Esophagus (tissue), 2 donors: ENCODE measurements at regions not wholly inside any gene's neighbourhood (a gene's known extent, or its start where the extent isn't known, plus 50 kb on each side); places are given as distances from the start of the nearest gene placed in this dataset.

ENCODE experiments used
- H3K27ac ChIP-seq, 2 donors: one replicate each; pipeline ENCODE4 v1.5.1; 2013; ENCODE audit warnings: low read depth in 2 of 2, mild to moderate bottlenecking in 2 of 2, inconsistent platforms in 1 of 2, low read length in 1 of 2, moderate library complexity in 1 of 2
- H3K27me3 ChIP-seq, 2 donors: one replicate each; pipeline ENCODE4 v1.6.1; 2013; ENCODE audit warnings: low read length in 2 of 2, control low read depth in 1 of 2, mild to moderate bottlenecking in 1 of 2; ENCODE audit not compliant: insufficient read depth in 2 of 2, control insufficient read depth in 1 of 2
- H3K36me3 ChIP-seq, 2 donors: one replicate each; pipeline ENCODE4 v1.6.1; 2013; ENCODE audit warnings: low read length in 1 of 2; ENCODE audit not compliant: control insufficient read depth in 2 of 2, insufficient read depth in 2 of 2
- H3K4me1 ChIP-seq, 2 donors: one replicate each; pipeline ENCODE4 v1.6.1; 2013; ENCODE audit warnings: low read length in 1 of 2; ENCODE audit not compliant: control insufficient read depth in 2 of 2, insufficient read depth in 2 of 2
- H3K4me3 ChIP-seq, 2 donors: one replicate each; pipeline ENCODE4 v1.5.1; 2013; ENCODE audit warnings: low read length in 2 of 2, mild to moderate bottlenecking in 2 of 2, low read depth in 1 of 2, moderate library complexity in 1 of 2
- H3K9me3 ChIP-seq, 2 donors: one replicate each; pipeline ENCODE4 v1.6.1; 2013; ENCODE audit warnings: mild to moderate bottlenecking in 2 of 2, low read depth in 1 of 2, low read length in 1 of 2, moderate library complexity in 1 of 2; ENCODE audit not compliant: control insufficient read depth in 2 of 2, insufficient read depth in 1 of 2
- whole genome bisulfite sequencing, 2 donors: extraction: QIAGEN DNeasy Blood & Tissue Kit; methylation state at CpG; one replicate each; pipeline ENCODE4 v1.1.7; 2013; 5-methylcytosine and 5-hydroxymethylcytosine counted together
- donor health status: healthy with polysubstance abuse.
- donor health status: Bipolar disorder and iron deficiency.

DNA sequence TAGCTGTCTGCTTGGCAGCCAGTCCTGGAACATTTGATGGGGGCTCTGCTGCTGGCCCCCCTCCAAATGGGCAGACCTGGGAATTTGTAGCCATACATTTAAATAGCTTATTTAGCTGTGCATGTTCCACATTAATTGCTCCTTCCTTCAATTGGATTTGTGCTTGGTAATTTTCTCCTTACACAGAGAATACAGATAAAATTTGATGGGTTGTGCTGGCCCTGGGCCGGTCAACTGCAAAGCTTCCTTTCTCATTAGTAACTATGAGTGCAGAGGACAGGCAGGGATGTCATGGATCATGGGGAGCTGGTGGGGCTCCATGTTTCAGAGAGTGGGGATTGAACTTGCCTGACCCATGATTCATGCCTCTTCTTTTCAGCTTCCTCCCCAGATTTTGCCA, 201.5 kb upstream of the GHITM start:
- Histone ChIP-seq H3K4me3 (no peak overlapping the region), H3K4me1 (no peaks in the 10 kb centered on the region), H3K9me3 (no peaks in the 10 kb centered on the region), H3K27me3 (no peaks in the 10 kb centered on the region), H3K27ac (no peak overlapping the region), H3K36me3 (no peaks in the 10 kb centered on the region)
- 69 to 80% methylated on average over 1 of the region's 1 CpG for WGBS, 2 donors

DNA sequence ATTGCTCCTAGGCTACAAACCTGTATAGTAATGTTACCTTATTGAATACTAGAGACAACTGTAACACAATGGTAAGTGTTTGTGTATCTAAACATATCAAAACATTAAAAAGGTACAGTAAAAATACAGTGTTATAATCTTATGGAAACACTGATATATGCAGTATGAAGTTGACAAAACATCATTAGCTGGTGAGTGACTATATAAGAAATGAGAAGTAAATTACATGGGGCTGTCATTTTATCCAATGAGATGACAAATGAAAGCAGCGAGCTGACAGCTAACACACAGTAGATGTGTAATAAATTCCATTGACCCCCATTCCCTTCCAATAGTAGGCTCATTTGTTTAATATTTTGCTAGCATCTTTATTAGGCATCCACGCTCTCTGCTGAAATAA, 198.1 kb upstream of the GHITM start:
- WGBS, 2 donors = 74 to 75% methylated on average over 2 of the region's 2 CpGs

DNA sequence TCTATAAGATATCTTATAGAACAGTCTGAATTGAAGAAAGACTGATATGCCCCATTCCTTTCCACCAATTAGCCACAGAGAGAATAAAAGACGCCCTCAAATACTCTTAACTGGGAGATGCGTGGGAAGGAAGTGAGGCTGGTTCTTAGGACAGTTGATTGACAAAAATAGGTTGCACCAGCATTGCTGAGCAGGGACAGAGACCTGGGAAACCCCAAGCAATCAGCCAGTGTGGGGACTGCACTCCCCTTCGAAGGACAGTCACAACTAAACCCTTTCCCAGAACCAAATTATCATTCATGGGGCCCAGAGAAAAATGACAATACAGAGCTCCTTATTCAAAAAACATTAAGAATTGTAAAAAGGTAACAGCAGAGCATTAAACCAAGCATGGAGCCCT, 196.9 kb upstream of the GHITM start:
- no peak overlapping the region for H3K4me3 ChIP-seq

More for the DNA sequence above, 198.1 kb upstream of the GHITM start:
- no peaks in the 10 kb centered on the region for H3K4me1 ChIP-seq
- no peak overlapping the region for H3K27ac ChIP-seq
- H3K4me3 ChIP-seq = no peak overlapping the region
- no peaks in the 10 kb centered on the region for H3K27me3 ChIP-seq
- H3K36me3 ChIP-seq = no peaks in the 10 kb centered on the region
- H3K9me3 ChIP-seq = no peaks in the 10 kb centered on the region

GRCh38 chr10:83943049-83943448, 196.3 kb upstream of the GHITM start:
- 70 to 73% methylated on average over 5 of the region's 5 CpGs for WGBS, 2 donors
- Histone ChIP-seq H3K36me3 (no peaks in the 10 kb centered on the region), H3K4me1 (no peaks in the 10 kb centered on the region), H3K27me3 (no peaks in the 10 kb centered on the region), H3K27ac (no peak overlapping the region), H3K4me3 (no peak overlapping the region), H3K9me3 (no peaks in the 10 kb centered on the region)

More for the DNA sequence above, 196.9 kb upstream of the GHITM start:
- H3K4me1 ChIP-seq = no peaks in the 10 kb centered on the region
- H3K27ac ChIP-seq = no peak overlapping the region
- no peaks in the 10 kb centered on the region for H3K36me3 ChIP-seq
- WGBS, 2 donors = 77 to 88% methylated on average over 3 of the region's 3 CpGs
- H3K27me3 ChIP-seq = no peaks in the 10 kb centered on the region
- no peaks in the 10 kb centered on the region for H3K9me3 ChIP-seq

- H3K36me3 ChIP-seq = no peaks in the 10 kb centered on the region
- no peak overlapping the region for H3K27ac ChIP-seq
- no peaks in the 10 kb centered on the region for H3K27me3 ChIP-seq
- no peaks in the 10 kb centered on the region for H3K9me3 ChIP-seq
- no peaks in the 10 kb centered on the region for H3K4me1 ChIP-seq
- no peak overlapping the region for H3K4me3 ChIP-seq
- WGBS, 2 donors = 66 to 74% methylated on average over 4 of the region's 4 CpGs
These were observed 195.4 kb upstream of the GHITM start for GRCh38 chr10:83943920-83944319.

DNA sequence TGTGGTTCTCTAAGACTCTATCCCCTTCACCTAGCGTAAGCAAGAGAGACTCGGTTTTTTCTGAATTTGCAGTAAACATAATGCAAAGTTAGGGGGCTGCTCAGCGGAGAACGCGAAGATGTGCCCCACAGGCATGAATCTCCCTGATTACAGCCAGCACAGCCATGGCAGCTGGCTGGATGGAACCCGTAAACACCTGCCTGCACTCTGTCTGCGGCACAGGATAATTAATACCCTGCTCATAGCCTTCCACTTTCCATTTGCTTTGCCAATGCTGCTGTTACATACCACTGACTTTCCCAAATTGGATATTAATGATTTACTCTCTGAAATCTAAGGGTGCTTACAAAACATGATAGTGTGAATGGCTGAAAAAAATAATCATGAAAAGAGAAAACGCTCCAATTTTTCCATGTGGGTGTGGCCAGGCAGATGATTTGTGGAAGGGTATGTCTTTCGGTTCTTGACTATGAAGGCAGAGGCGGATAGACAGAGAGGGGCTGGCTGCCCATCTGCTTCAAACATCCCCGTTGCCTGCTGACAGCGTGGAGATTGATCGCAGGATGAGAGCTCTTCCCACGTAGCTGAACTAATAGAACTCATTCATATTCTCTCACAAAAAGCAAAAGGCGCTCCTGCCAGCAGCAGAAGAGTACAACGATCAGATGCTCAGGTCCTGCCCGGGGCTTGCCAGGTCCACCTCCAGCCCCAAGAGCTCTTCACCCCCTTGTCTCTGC, 193.2 kb upstream of the GHITM start:
- 66 to 72% methylated on average over 17 of the region's 17 CpGs for WGBS, 2 donors
- no peak overlapping the region for H3K27ac ChIP-seq
- H3K4me3 ChIP-seq = no peak overlapping the region
- no peaks in the 10 kb centered on the region for H3K9me3 ChIP-seq
- no peaks in the 10 kb centered on the region for H3K36me3 ChIP-seq
- no peaks in the 10 kb centered on the region for H3K4me1 ChIP-seq
- no peaks in the 10 kb centered on the region for H3K27me3 ChIP-seq

- Histone ChIP-seq H3K4me1 (peaks cover 0 to 2% of the 10 kb centered on the region in 2 donors), H3K4me3 (no peak overlapping the region), H3K27me3 (no peaks in the 10 kb centered on the region), H3K27ac (no peak overlapping the region), H3K36me3 (no peaks in the 10 kb centered on the region), H3K9me3 (no peaks in the 10 kb centered on the region)
- WGBS, 2 donors = 64 to 75% methylated on average over 1 of the region's 1 CpG
These were observed 187.0 kb upstream of the GHITM start for GRCh38 chr10:83952314-83952713.

DNA sequence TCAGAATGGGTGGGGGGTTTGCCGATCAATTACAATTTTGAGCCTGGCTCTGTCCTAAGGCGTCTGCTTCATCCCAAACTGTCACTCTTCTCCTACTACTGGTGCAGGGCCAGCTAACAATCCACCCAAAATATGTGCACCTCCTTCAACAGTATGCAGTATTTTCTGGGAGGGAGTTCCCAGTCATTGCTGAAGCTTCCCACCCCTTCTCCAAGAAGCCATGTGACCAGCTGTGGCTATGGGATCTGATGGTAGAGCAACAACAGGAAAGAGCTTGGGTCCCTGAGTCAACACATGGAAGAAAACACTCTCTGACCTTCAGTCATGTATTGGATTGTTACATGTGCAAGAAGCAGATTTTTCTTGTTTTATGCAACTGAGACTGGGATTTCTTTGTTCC, 185.7 kb upstream of the GHITM start:
- 63 to 71% methylated on average over 2 of the region's 2 CpGs for WGBS, 2 donors
- no peaks in the 10 kb centered on the region for H3K27me3 ChIP-seq

DNA sequence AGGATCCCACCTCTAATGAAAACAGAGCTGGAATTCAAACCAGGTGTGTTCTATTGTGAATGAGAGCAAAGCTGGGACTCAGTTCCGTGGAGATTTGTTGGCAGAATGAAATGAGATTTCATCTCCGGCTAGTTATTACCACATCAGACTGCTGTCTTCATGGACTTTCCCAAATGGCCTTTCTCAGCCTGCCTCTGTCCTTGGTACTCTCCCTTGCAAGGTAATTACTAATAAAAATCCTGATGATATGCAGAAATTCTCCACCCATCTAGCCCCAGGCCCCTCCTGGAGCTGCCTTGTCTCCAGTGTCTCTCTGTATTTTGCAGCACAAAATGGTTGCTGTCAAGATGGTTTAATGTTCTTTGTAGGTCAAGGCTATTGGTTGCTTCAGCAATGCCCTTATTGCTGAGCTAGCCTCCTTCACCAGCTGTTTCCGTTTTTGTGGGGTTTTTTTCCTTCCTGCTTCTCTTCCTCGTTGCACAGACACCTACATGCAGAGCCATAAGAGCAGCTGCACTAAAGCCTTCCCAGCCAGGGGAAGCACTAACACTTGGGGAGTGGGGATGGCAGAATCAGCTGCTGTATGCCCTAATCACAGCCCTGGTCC, 185.0 kb upstream of the GHITM start:
- 36 to 41% methylated on average over 4 of the region's 4 CpGs for WGBS, 2 donors
- H3K4me1 ChIP-seq = peaks cover 0 to 2% of the 10 kb centered on the region in 2 donors
- no peak overlapping the region for H3K27ac ChIP-seq
- no peak overlapping the region for H3K4me3 ChIP-seq
- no peaks in the 10 kb centered on the region for H3K9me3 ChIP-seq
- H3K36me3 ChIP-seq = no peaks in the 10 kb centered on the region
- no peaks in the 10 kb centered on the region for H3K27me3 ChIP-seq

More for the DNA sequence above, 185.7 kb upstream of the GHITM start:
- no peak overlapping the region for H3K4me3 ChIP-seq
- peaks cover 0 to 2% of the 10 kb centered on the region in 2 donors for H3K4me1 ChIP-seq
- H3K9me3 ChIP-seq = no peaks in the 10 kb centered on the region
- H3K36me3 ChIP-seq = no peaks in the 10 kb centered on the region
- H3K27ac ChIP-seq = no peak overlapping the region

GRCh38 chr10:83955406-83955805, 183.9 kb upstream of the GHITM start:
- Histone ChIP-seq H3K27me3 (no peaks in the 10 kb centered on the region), H3K4me3 (no peak overlapping the region), H3K27ac (no peak overlapping the region), H3K4me1 (peaks cover 0 to 2% of the 10 kb centered on the region in 2 donors), H3K36me3 (no peaks in the 10 kb centered on the region), H3K9me3 (no peaks in the 10 kb centered on the region)
- 56 to 59% methylated on average over 2 of the region's 2 CpGs for WGBS, 2 donors
